GM19193 (cell line): ENCODE measurements at regions not wholly inside any gene's neighbourhood (a gene's known extent, or its start where the extent isn't known, plus 50 kb on each side); places are given as distances from the start of the nearest gene placed in this dataset.

Source experiments
- POLR2A ChIP-seq: IDR thresholded peaks from 4 replicates; pipeline ENCODE4 v1.6.1; 2011; ENCODE audit not compliant: insufficient read depth, insufficient read length; ENCODE audit errors: extremely low read depth

GRCh38 chr19:29154163-29154562 is 58.8 kb downstream of the UQCRFS1 start:
- TF ChIP-seq POLR2A: no peak

GRCh38 chr19:29145756-29146155 is 67.2 kb downstream of the UQCRFS1 start:
- no peak for TF ChIP-seq POLR2A

- no peak for TF ChIP-seq POLR2A
Measured at GRCh38 chr19:29143183-29143582, 69.8 kb downstream of the UQCRFS1 start.

GRCh38 chr19:29139227-29139626 is 73.7 kb downstream of the UQCRFS1 start:
- TF ChIP-seq POLR2A: no peak

- no peak for TF ChIP-seq POLR2A
Measured at GRCh38 chr19:29131456-29131855, 81.5 kb downstream of the UQCRFS1 start.

GRCh38 chr19:29129148-29129547 is 83.8 kb downstream of the UQCRFS1 start:
- TF ChIP-seq POLR2A: no peak

GRCh38 chr19:29128203-29128602 is 84.7 kb downstream of the UQCRFS1 start:
- TF ChIP-seq POLR2A: no peak

- no peak for TF ChIP-seq POLR2A
Measured at GRCh38 chr19:29122185-29122584, 90.8 kb downstream of the UQCRFS1 start.

- TF ChIP-seq POLR2A: no peak
Measured at GRCh38 chr19:29121684-29122083, 91.3 kb downstream of the UQCRFS1 start.

GRCh38 chr19:29120466-29120865 is 92.5 kb downstream of the UQCRFS1 start:
- no peak for TF ChIP-seq POLR2A

- no peak for TF ChIP-seq POLR2A
Measured at GRCh38 chr19:29119590-29119989, 93.4 kb downstream of the UQCRFS1 start.

GRCh38 chr19:29118389-29118788 is 94.6 kb downstream of the UQCRFS1 start:
- TF ChIP-seq POLR2A: no peak

GRCh38 chr19:29117926-29118325 is 95.0 kb downstream of the UQCRFS1 start:
- no peak for TF ChIP-seq POLR2A

- no peak for TF ChIP-seq POLR2A
Measured at GRCh38 chr19:29115181-29115580, 97.8 kb downstream of the UQCRFS1 start.

- TF ChIP-seq POLR2A: no peak
Measured at GRCh38 chr19:29113838-29114237, 99.1 kb downstream of the UQCRFS1 start.

GRCh38 chr19:29111576-29111975 is 101.4 kb downstream of the UQCRFS1 start:
- TF ChIP-seq POLR2A: no peak

- no peak for TF ChIP-seq POLR2A
Measured at GRCh38 chr19:29107831-29108230, 105.1 kb downstream of the UQCRFS1 start.
